HepG2 (cell line): ENCODE measurements at regions not wholly inside any gene's neighbourhood (a gene's known extent, or its start where the extent isn't known, plus 50 kb on each side); places are given as distances from the start of the nearest gene placed in this dataset.

Experiments used
- HDAC6 ChIP-seq: fragments of 200-600 bp; sonication (generic); IDR thresholded peaks from 2 replicates; pipeline ENCODE4 v1.7.0; 2017; ENCODE audit warnings: mild to moderate bottlenecking, antibody characterized with exemption, low read length, low read depth
- SIN3A ChIP-seq: IDR thresholded peaks from 2 replicates; pipeline ENCODE4 v1.6.1; 2011; ENCODE audit warnings: low read depth, mild to moderate bottlenecking, control low read depth, low read length, borderline replicate concordance
- SOX6 ChIP-seq, 2 experiments: fragments of 450-650 bp in 1 of 2; sonication (generic) in 1 of 2; formaldehyde crosslinking in 1 of 2; IDR thresholded peaks; 2 replicates each; pipeline versions ENCODE4 v1.4.0 to v1.6.1; 2017 to 2020; ENCODE audit warnings: antibody characterized with exemption in 1 of 2, mild to moderate bottlenecking in 1 of 2, missing genetic modification reagents in 1 of 2
- ZNF350 ChIP-seq: sonication (generic); formaldehyde crosslinking; IDR thresholded peaks from 2 replicates; pipeline ENCODE4 v1.4.0; 2020; ENCODE audit warnings: mild to moderate bottlenecking, low read depth, missing genetic modification reagents, borderline replicate concordance
- ZNF501 ChIP-seq: sonication (generic); formaldehyde crosslinking; IDR thresholded peaks from 2 replicates; pipeline ENCODE4 v1.5.1; 2020; ENCODE audit warnings: mild to moderate bottlenecking, moderate library complexity, missing genetic modification reagents
- ZNF768 ChIP-seq: sonication (generic); formaldehyde crosslinking; IDR thresholded peaks from 2 replicates; pipeline ENCODE4 v1.4.0; 2020; ENCODE audit warnings: missing genetic modification reagents
- TF ChIP-seq, protein P1 (sequence below): sonication (generic); formaldehyde crosslinking; IDR thresholded peaks from 2 replicates; pipeline ENCODE4 v1.5.0; 2020; ENCODE audit warnings: missing genetic modification reagents
- TF ChIP-seq, protein P2 (sequence below): sonication (generic); formaldehyde crosslinking; IDR thresholded peaks from 2 replicates; pipeline ENCODE4 v1.4.0; 2020; ENCODE audit warnings: missing genetic modification reagents, borderline replicate concordance
- TF ChIP-seq, protein P3 (sequence below): sonication (generic); formaldehyde crosslinking; IDR thresholded peaks from 2 replicates; pipeline ENCODE4 v1.5.0; 2020; ENCODE audit warnings: mild to moderate bottlenecking, missing genetic modification reagents, moderate library complexity
- TF ChIP-seq, protein P4 (sequence below), 2 experiments: sonication (generic) in 1 of 2; formaldehyde crosslinking in 1 of 2; IDR thresholded peaks; 2 replicates each; pipeline versions ENCODE4 v1.5.1 to v1.6.1; 2011 to 2020; ENCODE audit warnings: borderline replicate concordance in 1 of 2, low read depth in 1 of 2, low read length in 1 of 2, mild to moderate bottlenecking in 1 of 2, missing genetic modification reagents in 1 of 2, moderate library complexity in 1 of 2
- TF ChIP-seq, protein P5 (sequence below): sonication (generic); formaldehyde crosslinking; IDR thresholded peaks from 2 replicates; pipeline ENCODE4 v1.5.1; 2020; ENCODE audit warnings: mild to moderate bottlenecking, missing genetic modification reagents

DNA sequence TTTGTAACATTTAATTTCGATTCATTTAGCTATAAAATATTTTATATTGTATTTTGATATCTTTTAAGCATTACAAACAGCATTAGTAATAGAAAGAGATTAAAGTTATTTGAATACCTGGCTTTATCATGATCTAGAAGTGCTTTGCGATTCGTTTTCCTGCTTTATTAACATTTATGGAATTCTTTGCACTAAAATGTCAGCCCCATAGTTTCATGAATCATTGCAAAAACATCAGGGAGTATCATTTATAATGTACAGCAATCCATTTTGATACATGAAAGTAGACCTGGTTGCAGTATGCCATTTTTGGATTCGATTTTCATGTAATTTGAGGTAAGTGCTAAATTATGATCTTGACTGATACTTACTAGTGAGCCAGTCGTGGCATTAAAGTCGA is 108.0 kb upstream of the DPYD start:
- TF ChIP-seq SIN3A (no peak), SOX6 (IDR thresholded peaks at IDR 0.05) (no peak), SOX6 (CRISPR knock-in tag; IDR thresholded peaks at IDR 0.05) (no peak), ZNF350 (no peak), ZNF501 (CRISPR knock-in tag) (no peak), ZNF768 (CRISPR knock-in tag) (no peak), HDAC6 (no peak)
- TF ChIP-seq, protein P1, sequence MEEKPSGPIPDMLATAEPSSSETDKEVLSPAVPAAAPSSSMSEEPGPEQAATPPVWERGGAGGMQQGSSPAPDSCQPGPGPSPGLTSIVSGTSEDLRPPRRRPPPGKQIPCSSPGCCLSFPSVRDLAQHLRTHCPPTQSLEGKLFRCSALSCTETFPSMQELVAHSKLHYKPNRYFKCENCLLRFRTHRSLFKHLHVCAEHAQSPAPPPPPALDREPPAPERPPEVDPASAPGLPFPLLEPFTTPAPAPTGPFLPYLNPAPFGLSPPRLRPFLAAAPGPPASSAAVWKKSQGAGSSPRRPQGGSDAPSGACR (CRISPR knock-in tag), result no peak
- TF ChIP-seq, protein P2, sequence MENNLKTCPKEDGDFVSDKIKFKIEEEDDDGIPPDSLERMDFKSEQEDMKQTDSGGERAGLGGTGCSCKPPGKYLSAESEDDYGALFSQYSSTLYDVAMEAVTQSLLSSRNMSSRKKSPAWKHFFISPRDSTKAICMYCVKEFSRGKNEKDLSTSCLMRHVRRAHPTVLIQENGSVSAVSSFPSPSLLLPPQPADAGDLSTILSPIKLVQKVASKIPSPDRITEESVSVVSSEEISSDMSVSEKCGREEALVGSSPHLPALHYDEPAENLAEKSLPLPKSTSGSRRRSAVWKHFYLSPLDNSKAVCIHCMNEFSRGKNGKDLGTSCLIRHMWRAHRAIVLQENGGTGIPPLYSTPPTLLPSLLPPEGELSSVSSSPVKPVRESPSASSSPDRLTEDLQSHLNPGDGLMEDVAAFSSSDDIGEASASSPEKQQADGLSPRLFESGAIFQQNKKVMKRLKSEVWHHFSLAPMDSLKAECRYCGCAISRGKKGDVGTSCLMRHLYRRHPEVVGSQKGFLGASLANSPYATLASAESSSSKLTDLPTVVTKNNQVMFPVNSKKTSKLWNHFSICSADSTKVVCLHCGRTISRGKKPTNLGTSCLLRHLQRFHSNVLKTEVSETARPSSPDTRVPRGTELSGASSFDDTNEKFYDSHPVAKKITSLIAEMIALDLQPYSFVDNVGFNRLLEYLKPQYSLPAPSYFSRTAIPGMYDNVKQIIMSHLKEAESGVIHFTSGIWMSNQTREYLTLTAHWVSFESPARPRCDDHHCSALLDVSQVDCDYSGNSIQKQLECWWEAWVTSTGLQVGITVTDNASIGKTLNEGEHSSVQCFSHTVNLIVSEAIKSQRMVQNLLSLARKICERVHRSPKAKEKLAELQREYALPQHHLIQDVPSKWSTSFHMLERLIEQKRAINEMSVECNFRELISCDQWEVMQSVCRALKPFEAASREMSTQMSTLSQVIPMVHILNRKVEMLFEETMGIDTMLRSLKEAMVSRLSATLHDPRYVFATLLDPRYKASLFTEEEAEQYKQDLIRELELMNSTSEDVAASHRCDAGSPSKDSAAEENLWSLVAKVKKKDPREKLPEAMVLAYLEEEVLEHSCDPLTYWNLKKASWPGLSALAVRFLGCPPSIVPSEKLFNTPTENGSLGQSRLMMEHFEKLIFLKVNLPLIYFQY (CRISPR knock-in tag), result no peak
- TF ChIP-seq, protein P3, sequence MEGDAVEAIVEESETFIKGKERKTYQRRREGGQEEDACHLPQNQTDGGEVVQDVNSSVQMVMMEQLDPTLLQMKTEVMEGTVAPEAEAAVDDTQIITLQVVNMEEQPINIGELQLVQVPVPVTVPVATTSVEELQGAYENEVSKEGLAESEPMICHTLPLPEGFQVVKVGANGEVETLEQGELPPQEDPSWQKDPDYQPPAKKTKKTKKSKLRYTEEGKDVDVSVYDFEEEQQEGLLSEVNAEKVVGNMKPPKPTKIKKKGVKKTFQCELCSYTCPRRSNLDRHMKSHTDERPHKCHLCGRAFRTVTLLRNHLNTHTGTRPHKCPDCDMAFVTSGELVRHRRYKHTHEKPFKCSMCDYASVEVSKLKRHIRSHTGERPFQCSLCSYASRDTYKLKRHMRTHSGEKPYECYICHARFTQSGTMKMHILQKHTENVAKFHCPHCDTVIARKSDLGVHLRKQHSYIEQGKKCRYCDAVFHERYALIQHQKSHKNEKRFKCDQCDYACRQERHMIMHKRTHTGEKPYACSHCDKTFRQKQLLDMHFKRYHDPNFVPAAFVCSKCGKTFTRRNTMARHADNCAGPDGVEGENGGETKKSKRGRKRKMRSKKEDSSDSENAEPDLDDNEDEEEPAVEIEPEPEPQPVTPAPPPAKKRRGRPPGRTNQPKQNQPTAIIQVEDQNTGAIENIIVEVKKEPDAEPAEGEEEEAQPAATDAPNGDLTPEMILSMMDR (CRISPR knock-in tag), result no peak
- TF ChIP-seq, protein P4, sequence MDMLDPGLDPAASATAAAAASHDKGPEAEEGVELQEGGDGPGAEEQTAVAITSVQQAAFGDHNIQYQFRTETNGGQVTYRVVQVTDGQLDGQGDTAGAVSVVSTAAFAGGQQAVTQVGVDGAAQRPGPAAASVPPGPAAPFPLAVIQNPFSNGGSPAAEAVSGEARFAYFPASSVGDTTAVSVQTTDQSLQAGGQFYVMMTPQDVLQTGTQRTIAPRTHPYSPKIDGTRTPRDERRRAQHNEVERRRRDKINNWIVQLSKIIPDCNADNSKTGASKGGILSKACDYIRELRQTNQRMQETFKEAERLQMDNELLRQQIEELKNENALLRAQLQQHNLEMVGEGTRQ (IDR thresholded peaks at IDR 0.05; ENCODE audit: low read depth, low read length), result no peak
- TF ChIP-seq, protein P4 (CRISPR knock-in tag; IDR thresholded peaks at IDR 0.05; ENCODE audit: borderline replicate concordance), result no peak
- TF ChIP-seq, protein P5, sequence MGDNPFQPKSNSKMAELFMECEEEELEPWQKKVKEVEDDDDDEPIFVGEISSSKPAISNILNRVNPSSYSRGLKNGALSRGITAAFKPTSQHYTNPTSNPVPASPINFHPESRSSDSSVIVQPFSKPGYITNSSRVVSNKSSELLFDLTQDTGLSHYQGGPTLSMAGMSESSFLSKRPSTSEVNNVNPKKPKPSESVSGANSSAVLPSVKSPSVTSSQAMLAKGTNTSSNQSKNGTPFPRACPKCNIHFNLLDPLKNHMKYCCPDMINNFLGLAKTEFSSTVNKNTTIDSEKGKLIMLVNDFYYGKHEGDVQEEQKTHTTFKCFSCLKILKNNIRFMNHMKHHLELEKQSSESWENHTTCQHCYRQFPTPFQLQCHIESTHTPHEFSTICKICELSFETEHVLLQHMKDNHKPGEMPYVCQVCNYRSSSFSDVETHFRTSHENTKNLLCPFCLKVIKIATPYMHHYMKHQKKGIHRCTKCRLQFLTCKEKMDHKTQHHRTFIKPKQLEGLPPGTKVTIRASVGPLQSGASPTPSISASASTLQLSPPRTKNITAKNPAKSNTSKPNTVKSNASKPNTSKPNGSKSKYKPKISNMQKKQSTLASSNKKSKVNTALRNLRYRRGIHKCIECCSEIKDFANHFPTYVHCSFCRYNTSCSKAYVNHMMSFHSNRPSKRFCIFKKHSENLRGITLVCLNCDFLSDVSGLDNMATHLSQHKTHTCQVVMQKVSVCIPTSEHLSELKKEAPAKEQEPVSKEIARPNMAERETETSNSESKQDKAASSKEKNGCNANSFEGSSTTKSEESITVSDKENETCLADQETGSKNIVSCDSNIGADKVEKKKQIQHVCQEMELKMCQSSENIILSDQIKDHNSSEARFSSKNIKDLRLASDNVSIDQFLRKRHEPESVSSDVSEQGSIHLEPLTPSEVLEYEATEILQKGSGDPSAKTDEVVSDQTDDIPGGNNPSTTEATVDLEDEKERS (CRISPR knock-in tag), result no peak
